ENCODE measurements at regions not wholly inside any gene's neighbourhood (a gene's known extent, or its start where the extent isn't known, plus 50 kb on each side); places are given as distances from the start of the nearest gene placed in this dataset.
"Not testable (repeated sequence)": the region's sequence is repeated elsewhere in the genome, so short reads cannot be mapped to it uniquely, and the experiment has no call there.

- no peak for DNase-seq
Observed at GRCh38 chr21:14753466-14754258, 207.5 kb upstream of the SAMSN1 start.

DNA sequence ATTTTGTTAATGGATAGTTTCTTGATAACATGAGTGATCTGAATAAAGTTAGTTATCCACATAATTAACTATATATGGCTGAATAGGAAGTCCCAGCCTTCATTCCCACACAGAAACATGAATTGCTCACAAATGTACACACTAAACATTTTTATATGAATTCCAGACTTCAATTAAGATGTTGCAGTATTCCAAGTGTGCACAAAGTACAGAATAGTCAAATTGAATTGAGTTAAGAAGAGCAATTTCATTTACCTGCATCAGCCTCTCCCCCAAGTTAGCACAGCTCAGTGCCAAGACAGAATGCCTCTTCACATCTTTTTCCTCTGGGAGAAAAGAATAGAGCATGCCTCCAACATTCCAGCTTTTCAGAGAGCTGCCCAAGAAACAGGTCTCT is 207.0 kb upstream of the SAMSN1 start:
- DNase-seq: no peak

DNA sequence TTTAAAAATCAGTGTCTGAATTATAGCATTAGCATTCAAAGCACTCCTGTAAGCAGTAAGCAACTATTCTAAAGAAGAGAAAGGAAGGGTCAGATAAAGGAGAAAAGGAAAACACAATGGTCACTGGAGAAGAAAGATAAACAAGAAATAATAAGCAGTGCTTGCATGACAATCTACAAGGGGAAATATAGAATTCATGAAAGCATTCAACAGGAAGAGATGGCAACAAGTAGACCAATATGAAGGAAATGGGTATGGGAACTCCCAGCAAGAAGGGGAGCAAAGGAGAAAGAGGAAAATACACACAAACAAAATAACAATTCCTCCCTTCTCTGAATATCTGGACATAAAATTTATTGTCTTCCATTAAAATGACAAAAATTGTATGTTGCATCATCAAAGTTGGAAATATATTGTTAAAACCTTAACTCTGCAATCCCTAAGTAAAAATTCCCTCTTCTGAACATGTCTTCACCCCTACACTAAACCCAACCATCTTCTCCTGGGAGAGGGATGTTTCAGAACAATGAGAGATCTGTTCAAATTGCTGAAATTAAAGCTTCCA is 206.3 kb upstream of the SAMSN1 start:
- DNase-seq: no peak

DNA sequence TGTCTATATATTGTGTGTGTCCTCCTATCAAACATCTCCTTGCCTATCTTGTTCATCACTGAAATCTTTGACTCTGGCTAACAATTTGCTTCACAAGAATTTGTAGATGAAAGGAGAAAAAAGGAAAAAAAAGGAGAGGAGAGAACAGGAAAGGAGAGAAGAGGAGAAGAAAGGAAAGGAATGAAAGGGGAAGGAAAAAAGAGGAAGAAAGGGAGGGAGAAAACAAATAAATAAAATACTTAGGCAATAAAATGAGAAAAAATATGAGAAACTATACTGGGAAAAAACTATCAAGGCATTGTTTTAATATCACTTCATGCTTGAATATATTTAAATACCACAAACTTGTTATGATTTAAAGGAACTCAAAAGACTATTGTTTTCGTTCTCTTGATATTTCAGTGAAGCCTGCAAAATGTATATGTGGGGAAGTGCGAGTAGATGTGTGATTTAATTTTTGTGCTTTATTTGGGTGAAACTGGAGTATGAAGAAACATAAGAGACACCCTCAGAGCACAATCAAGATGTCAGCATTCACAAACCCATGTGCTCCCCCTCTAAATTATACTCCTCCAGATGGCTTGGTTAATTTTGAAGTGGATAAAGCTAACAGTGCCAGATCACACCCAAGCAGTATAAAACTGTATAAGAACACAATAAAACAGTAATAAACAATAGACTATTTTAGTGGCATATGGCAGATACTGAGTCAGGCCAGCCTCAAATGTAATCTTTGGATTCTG is 205.7 kb upstream of the SAMSN1 start:
- DNase-seq: no peak

- DNase-seq: no peak
Observed at GRCh38 chr21:14751011-14751410, 204.9 kb upstream of the SAMSN1 start.

GRCh38 chr21:14750041-14750440 is 203.9 kb upstream of the SAMSN1 start:
- DNase-seq: no peak

DNA sequence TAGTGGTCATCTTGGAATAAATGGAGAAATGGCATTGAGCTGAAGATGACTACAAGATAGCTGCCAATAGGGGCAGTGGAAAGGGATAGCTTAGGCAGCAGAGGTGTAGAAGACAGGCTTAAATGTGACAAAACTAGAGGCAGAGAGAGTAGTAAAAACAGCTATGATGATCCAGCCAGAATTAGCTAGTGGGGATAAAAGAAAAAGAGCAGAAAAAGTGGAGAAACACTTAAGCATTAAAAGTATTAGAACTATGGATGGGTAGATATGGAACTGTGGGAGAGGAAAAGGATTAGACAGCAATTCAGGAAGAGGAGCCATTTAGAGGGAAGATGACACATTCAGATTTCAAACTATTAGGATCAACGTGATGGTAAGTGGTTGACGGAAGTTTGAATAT is 202.5 kb upstream of the SAMSN1 start:
- no peak for DNase-seq

GRCh38 chr21:14744368-14744767 is 198.3 kb upstream of the SAMSN1 start:
- no peak for DNase-seq

GRCh38 chr21:14742119-14742518 is 196.0 kb upstream of the SAMSN1 start:
- no peak for DNase-seq

DNA sequence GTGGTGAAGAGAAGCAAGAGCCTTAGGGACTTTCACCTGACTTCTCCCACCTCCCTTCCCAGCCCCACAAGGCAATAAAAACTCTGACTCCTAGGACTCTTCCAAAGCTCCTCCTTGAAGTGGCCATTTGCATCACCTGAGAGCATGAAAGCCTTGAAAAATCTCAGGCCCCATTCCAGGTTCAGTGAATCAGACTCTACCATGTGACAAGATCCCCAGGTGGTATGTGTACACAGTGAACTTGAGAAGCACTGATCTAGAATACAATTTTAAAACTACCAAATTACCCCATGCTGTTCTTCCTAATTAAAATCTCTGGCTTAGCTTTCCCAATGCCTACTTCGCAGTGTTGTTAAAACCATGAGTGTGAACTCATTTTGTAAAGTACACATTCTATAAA is 195.1 kb upstream of the SAMSN1 start:
- DNase-seq: no peak

GRCh38 chr21:14740692-14741091 is 194.6 kb upstream of the SAMSN1 start:
- no peak for DNase-seq

DNA sequence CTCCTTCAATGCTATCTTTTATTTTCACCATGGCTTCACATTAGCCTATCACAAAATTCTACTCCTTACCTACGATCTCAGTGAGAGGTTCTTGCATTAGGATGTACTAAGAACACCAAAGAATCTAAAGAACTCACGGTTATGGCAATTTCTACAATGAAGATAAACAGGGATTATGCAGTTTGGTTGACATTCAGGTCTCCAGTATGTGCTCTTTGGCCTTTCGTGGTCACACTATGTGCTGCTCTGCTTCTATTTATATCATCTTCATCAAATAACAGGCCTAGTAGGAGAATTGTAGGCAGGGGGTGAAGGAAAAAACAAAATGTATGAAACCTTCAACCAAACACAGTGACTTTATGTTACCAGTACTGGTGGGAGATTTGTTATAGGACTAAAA is 194.0 kb upstream of the SAMSN1 start:
- no peak for DNase-seq

- DNase-seq: no peak
Observed at GRCh38 chr21:14739590-14739989, 193.5 kb upstream of the SAMSN1 start.

DNA sequence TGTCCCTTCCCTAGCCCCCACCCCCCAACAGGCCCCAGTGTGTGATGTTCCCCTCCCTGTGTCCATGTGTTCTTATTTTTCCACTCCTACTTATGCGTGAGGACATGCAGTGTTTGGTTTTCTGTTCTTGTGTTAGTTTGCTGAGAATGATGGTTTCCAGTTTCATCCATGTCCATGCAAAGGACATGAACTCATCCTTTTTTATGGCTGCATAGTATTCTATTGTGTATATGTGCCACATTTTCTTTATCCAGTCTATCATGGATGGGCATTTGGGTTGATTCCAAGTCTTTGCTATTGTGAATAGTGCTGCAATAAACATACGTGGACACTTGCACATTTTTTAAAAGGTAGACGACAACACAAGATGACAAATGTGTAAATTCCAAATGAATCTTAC is 192.5 kb upstream of the SAMSN1 start:
- DNase-seq: not testable (repeated sequence)

DNA sequence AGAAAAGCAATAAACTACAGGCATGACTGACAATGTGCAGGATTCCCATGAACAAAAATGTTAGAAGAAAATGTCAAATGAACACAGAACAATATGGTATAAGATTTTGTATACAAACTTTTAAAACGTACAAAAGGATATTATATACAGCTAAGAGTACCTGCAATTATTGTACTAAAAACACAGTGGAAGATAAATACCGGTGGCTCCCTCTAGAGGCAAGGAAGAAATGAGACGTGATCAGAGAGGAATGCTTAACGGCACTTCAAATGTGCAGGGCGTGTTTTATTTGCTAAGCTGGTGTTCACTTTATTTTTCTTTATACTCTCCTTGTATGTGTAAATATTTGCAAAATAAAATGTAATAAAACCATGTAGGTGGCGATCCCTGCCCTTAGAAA is 191.8 kb upstream of the SAMSN1 start:
- peak; percentile 52 for DNase-seq

DNA sequence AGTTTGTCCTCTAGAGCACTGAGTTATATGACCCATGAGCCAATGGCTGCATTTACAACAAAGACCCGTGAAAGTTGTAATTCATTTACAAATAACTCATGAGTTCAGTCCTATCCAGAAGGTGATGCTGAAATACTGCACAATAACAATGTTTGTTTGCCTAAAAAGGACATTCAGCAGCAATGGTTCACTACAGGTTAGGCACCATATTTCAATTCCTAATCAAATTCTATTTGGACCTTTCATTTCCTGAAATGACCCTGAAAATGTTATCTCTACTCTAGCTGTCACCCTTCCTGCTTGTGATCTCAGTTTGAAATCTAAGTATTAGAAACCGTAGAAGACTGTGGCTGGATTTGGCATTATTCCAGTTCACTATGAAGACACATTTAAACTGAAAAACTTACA is 191.2 kb upstream of the SAMSN1 start:
- no peak for DNase-seq

DNA sequence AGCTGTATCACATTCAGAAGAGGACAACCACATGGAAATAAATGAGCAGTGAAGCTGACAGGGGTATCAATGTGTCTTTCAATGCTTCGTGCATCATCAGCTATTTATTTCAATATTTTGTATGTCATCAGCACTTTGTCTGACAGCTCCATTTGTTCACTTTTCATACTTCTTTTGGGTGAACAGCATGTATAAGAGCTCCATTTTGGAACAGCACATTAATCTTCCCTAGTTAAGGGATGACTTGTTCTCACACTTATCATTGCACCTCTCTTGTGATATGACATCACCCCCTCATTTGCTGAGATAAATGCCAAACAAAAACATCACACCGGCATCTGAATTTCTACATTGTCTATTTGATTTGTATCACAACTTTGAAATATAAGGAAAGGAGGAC is 190.6 kb upstream of the SAMSN1 start:
- DNase-seq: no peak

GRCh38 chr21:14736162-14736561 is 190.0 kb upstream of the SAMSN1 start:
- DNase-seq: no peak

- DNase-seq: no peak
Observed at GRCh38 chr21:14734833-14735232, 188.7 kb upstream of the SAMSN1 start.

GRCh38 chr21:14734191-14734590 is 188.1 kb upstream of the SAMSN1 start:
- DNase-seq: no peak

DNA sequence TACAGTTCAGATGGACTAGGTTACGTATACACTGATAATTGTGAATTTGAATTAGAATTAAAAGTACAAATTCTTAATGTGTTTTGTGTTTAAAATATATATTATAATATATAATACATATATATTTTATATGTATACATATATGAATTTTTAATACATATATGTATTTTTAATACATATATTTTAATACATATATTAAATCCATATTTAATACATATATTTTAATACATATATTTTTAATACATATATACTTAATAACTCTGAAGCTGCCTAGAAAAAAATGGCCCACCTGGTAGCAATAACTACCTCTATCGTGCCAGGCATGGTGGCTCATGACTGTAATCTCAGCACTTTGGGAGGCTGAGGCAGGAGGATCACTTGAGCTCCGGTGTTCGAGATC is 179.1 kb upstream of the SAMSN1 start:
- DNase-seq: no peak

DNA sequence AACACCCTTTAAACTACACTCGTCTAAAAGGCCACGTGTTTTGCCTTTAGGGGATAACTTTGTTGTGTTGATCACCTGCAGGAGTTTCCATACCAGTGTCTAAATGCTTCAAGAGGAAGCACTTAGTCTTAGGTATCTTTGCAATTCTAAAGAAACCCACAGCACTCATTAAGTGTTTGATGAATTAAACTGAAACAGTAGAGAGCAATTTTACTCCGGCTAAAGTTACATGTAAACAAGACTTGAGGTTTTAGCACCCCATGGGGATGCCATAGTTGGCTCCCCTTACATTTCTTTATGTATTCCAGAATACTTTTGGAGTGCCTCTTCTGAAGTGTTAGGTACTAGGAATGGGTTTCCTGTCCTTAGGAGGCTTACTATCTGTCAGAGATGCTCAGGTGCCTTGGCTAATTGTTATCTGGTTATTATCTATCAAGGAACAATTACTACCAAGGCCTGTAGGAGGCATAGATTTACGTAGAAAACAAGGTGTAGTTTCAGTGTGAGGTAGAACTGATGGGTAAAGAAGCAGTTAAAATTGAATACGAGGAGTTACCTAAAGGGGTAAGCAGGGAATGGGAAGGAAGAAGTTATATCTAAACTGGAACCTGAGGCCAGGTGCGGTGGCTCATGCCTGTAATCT is 176.8 kb upstream of the SAMSN1 start:
- DNase-seq: no peak

GRCh38 chr21:14720237-14720636 is 174.1 kb upstream of the SAMSN1 start:
- no peak for DNase-seq

DNA sequence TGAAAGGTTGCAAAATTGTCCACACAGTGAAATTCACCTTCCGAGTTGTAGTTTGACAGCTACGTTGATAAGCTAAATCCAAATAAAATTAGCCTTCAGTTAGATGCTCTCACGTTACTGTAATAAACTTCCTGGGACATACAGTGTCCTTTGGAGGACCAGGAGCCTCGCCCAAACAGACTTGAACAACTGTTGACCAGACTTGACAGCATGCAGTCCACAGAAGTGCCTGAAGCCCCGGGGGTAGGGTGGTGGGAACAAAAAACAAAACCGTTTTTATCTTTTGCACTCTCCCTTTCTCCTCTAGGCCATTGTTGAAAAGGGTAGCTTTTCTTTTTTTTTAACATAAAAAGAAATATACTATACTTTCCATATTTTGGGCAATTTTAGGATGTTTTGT is 172.8 kb upstream of the SAMSN1 start:
- DNase-seq: no peak
